Cardiac fibroblast (primary cell): ENCODE measurements at regions not wholly inside any gene's neighbourhood (a gene's known extent, or its start where the extent isn't known, plus 50 kb on each side); places are given as distances from the start of the nearest gene placed in this dataset.
"Not testable (repeated sequence)": the region's sequence is repeated elsewhere in the genome, so short reads cannot be mapped to it uniquely, and the experiment has no call there.

Experiments
- DNase-seq, 2 donors: peaks; one replicate each; pipeline versions ENCODE4 v3.0.0 to v3.0.0-alpha.2; 2010; ENCODE audit warnings: low read depth in 2 of 2
- H3K4me3 ChIP-seq, 2 donors: replicated peaks in 1 of 2; 1 replicate in 1 of 2; 2 replicates in 1 of 2; pipeline ENCODE4 v1.5.1; 2011; ENCODE audit warnings: low read depth in 2 of 2, low read length in 2 of 2, mild to moderate bottlenecking in 2 of 2, moderate library complexity in 1 of 2
- CTCF ChIP-seq: IDR thresholded peaks from one replicate; pipeline ENCODE4 v1.5.1; 2011; ENCODE audit warnings: low read depth, mild to moderate bottlenecking, low read length, inconsistent platforms

GRCh38 chr2:136323935-136324334, 206.0 kb upstream of the CXCR4 start:
- no peak overlapping the region for H3K4me3 ChIP-seq
- DNase-seq, result no peak
- no peak for TF ChIP-seq CTCF

GRCh38 chr2:136323195-136323594, 205.2 kb upstream of the CXCR4 start:
- TF ChIP-seq CTCF, result no peak
- no peak overlapping the region for H3K4me3 ChIP-seq
- DNase-seq, result no peak

- no peak overlapping the region for H3K4me3 ChIP-seq
- no peak for DNase-seq
- TF ChIP-seq CTCF, result no peak
Measured at GRCh38 chr2:136322428-136322827, 204.5 kb upstream of the CXCR4 start.

- TF ChIP-seq CTCF, result no peak
- DNase-seq, result no peak
- no peak overlapping the region for H3K4me3 ChIP-seq
Measured at GRCh38 chr2:136319651-136320050, 201.7 kb upstream of the CXCR4 start.

- TF ChIP-seq CTCF, result no peak
- H3K4me3 ChIP-seq, result no peak overlapping the region
- DNase-seq, result no peak
Measured at GRCh38 chr2:136319237-136319636, 201.3 kb upstream of the CXCR4 start.

GRCh38 chr2:136314240-136314639, 196.3 kb upstream of the CXCR4 start:
- no peak for DNase-seq
- no peak overlapping the region for H3K4me3 ChIP-seq
- no peak for TF ChIP-seq CTCF

- H3K4me3 ChIP-seq, DNase-seq: not testable (repeated sequence)
Measured at GRCh38 chr2:136312568-136312967, 194.6 kb upstream of the CXCR4 start.
